ENCODE measurements at regions not wholly inside any gene's neighbourhood (a gene's known extent, or its start where the extent isn't known, plus 50 kb on each side); places are given as distances from the start of the nearest gene placed in this dataset.
"Not testable (repeated sequence)": the region's sequence is repeated elsewhere in the genome, so short reads cannot be mapped to it uniquely, and the experiment has no call there.

DNA sequence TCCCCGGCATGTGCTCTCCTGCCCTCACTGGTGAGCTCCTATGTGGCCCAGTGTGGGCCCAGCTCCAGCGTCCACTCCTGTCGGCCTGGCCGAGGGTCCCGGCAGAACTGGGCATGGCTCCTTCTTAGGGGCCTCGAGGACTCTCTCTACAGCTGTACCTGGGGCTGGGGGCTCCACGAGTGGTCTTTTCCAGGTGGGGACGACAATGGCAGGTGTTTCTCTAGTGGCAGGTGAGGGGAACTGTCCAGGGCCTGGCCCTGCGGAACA lies 376.4 kb downstream of the TMEM121 start:
- TF ChIP-seq, protein P1, sequence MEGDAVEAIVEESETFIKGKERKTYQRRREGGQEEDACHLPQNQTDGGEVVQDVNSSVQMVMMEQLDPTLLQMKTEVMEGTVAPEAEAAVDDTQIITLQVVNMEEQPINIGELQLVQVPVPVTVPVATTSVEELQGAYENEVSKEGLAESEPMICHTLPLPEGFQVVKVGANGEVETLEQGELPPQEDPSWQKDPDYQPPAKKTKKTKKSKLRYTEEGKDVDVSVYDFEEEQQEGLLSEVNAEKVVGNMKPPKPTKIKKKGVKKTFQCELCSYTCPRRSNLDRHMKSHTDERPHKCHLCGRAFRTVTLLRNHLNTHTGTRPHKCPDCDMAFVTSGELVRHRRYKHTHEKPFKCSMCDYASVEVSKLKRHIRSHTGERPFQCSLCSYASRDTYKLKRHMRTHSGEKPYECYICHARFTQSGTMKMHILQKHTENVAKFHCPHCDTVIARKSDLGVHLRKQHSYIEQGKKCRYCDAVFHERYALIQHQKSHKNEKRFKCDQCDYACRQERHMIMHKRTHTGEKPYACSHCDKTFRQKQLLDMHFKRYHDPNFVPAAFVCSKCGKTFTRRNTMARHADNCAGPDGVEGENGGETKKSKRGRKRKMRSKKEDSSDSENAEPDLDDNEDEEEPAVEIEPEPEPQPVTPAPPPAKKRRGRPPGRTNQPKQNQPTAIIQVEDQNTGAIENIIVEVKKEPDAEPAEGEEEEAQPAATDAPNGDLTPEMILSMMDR (IDR thresholded peaks at IDR 0.05) = not testable (repeated sequence)
- TF ChIP-seq POLR2A (IDR thresholded peaks at IDR 0.05) = not testable (repeated sequence)
